HG03354 (cell line): ENCODE measurements at regions not wholly inside any gene's neighbourhood (a gene's known extent, or its start where the extent isn't known, plus 50 kb on each side); places are given as distances from the start of the nearest gene placed in this dataset.
"Not testable (repeated sequence)": the region's sequence is repeated elsewhere in the genome, so short reads cannot be mapped to it uniquely, and the experiment has no call there.

Source experiments
- ATAC-seq: cut with Tn5 transposase; IDR thresholded peaks from one replicate; pipeline ENCODE4 v1.9.1; 2021; ENCODE audit warnings: mild to moderate bottlenecking; ENCODE audit not compliant: unreplicated experiment, poor library complexity, severe bottlenecking

DNA sequence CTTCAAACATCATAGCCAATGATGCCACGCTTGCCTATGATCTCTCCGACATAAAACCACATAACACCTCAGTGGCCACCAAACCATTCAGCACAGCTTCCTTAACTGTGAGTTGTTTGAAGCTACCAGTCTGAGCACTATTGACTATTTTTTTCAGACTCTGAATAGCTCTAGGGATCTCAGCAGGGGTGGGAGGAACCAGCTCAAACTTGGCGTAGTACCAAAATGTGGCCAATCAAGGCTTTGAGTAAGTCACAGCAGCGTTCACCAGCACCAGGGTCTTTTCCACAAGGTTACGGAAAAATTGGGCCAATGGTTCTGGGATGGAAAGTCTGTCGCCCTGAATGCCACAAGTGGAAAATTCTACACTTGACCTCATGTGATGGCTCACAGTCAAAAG is 70.6 kb downstream of the SMPDL3A start:
- ATAC-seq: no peak

GRCh38 chr6:122861594-122861993 is 72.5 kb downstream of the SMPDL3A start:
- no peak for ATAC-seq

- no peak for ATAC-seq
Observed at GRCh38 chr6:122868137-122868536, 79.1 kb downstream of the SMPDL3A start.

- peak; percentile 86 for ATAC-seq
Observed at GRCh38 chr6:122869437-122870024, 80.5 kb downstream of the SMPDL3A start.

GRCh38 chr6:122871079-122871478 is 82.0 kb downstream of the SMPDL3A start:
- ATAC-seq: no peak

DNA sequence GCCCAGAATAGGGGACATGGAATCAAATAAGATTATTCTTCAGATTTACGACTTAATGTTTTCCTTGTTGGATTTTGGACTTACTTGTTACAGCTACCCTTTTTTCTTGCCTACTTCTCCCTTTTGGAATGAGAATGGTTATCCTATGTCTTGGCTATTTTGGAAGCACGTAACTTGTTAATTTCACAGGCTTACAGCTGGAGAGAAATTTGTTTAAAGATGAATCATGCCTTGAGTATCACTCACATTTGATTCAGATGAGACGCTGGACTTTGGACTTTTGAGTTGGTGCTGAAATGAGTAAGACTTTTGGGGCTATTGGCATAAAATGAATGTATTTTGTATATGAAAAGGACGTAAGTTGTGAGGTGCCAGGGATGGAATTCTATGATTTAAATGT is 83.3 kb downstream of the SMPDL3A start:
- ATAC-seq: no peak

DNA sequence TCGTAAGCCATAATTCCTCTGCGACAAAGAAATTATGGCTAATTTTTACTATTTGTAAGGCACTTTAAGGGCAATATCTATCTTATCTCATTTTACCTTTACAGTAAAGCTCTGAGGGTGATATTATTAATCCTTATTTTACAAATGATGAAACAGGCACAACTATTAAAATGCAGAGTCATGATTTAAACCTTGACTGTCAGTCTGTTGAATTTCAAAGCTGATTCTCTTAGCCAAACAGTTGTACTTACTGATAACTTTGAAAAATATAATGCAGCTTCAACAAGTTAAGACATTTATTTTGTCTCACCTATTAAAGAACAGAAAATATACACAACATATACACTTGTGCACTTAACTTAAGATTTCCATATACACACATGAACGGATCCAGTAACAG is 88.2 kb downstream of the SMPDL3A start:
- ATAC-seq: no peak

DNA sequence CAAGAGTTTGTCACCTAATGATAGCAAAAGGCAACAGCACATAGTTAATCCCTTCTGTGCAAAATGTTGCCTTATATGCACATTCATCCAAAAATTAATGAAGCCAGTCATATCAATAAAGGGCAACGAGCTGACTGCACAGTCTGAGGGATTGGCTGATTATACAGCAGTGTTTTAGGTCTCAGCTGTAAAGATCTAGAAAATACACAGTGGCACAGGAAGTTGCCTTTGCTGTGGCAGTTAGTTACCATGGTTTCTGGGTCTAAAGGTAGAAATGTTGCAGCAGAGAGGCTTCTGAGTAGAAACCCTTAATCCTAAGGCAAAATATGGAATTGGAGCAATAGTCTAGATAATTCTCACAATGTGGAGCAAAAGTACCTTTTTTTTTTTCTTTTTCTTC is 89.7 kb downstream of the SMPDL3A start:
- peak; percentile 62 for ATAC-seq

- no peak for ATAC-seq
Observed at GRCh38 chr6:122886481-122886880, 97.4 kb downstream of the SMPDL3A start.

DNA sequence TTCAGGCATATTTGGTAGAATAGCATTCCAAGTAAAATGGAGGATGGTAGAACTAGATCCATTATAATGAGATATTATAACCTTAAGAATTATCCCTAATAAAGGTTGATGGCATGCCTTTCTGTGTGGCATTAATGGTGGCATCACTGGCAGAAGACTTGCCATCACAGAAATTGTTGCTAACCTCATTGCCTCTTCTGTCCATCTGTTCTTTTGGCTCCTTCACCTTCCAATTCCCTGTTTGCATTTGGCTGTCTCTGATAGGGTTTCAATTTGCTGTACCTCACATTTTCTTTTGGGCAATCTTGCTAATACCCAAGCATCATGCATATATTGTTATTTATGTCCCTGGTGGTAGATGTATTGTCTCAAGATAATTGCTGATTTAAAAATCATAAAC is 98.9 kb downstream of the SMPDL3A start:
- ATAC-seq: no peak

- not testable (repeated sequence) for ATAC-seq
Observed at GRCh38 chr6:122888680-122889079, 99.6 kb downstream of the SMPDL3A start.

- no peak for ATAC-seq
Observed at GRCh38 chr6:122890250-122890649, 101.2 kb downstream of the SMPDL3A start.

DNA sequence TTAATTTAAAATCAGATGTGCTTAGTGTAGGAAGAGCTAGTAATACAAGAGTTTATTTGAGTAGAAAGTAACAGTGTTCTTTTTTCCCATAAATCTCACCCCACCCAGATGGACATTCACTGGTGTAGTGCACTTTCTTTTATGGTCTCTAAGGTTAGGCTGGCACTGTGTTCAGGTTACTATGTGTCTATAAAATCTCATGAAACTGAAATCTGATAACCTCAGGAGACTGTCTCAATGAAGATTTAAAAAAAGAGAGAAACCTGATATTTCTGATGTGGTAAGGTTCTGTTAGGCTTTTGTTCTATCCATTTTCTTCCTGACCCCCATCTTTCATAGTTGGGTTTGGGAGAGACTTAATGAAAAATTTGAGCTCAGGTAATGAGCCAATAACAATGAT is 101.2 kb upstream of the CLVS2 start:
- no peak for ATAC-seq

GRCh38 chr6:122902326-122902725 is 93.7 kb upstream of the CLVS2 start:
- no peak for ATAC-seq

GRCh38 chr6:122903266-122903915 is 92.6 kb upstream of the CLVS2 start:
- no peak for ATAC-seq

GRCh38 chr6:122904166-122904565 is 91.9 kb upstream of the CLVS2 start:
- ATAC-seq: no peak

GRCh38 chr6:122913558-122913957 is 82.5 kb upstream of the CLVS2 start:
- no peak for ATAC-seq

DNA sequence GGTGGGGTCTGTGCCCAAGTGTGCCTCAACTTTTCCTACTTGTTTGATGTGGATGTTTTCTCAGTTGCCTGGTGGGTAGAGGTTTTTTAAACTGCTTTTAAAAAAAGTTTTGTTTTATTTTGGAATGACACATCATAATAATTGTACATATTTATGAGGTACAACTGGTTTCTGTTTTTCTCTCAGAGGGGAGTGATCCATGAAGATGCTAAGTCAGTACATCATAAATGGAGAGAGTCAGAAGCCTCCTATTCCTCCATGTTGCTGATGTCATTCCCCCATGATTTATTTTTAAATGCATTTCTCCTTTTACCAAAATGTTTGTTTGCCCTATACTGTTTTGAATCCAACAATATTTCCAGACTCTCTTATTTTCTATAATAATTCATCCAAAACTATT is 77.3 kb upstream of the CLVS2 start:
- no peak for ATAC-seq

DNA sequence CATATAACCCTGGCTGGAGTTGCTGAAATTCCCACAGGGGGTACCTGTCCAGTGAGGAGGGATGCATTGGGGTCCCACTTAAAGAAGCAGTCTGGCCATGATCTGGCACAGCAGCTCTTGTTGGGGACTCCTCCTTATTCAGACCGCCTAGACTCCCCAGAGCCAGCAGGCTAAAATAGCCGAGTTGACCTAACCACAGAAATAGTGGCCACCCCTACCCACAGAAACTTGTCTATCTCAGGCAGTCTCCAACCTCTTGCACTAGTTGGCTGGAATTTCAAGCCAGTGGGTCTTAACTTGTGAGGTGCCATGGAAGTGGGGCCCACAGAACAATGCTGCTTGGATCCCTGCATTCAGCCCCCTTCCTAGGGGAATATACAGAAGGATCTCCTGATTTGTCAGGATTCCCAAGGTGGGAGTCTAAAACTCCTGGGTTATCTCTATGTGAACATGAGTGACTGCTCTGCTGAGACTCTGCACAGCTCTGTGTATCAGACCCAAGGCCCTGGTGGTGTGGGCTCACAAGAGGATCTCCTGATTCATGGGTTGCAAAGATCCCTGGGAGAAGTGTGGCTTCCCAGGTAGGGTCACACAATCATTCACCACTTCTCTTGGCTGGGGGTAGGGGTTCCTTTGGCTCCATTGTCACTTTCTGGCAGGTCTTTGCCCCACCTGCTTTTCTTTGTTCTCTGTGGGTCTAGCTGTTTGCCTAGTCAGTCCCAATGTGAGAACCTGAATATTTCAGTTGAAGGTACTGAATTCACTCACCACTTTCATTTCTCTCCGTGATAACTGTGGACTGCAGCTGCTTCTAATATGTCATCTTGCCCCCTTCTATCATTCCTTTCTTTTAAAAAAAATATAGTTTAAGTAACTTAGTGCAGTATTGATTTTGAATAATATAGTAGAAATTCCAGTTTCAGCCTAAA is 65.5 kb upstream of the CLVS2 start:
- ATAC-seq: peak; percentile 61

DNA sequence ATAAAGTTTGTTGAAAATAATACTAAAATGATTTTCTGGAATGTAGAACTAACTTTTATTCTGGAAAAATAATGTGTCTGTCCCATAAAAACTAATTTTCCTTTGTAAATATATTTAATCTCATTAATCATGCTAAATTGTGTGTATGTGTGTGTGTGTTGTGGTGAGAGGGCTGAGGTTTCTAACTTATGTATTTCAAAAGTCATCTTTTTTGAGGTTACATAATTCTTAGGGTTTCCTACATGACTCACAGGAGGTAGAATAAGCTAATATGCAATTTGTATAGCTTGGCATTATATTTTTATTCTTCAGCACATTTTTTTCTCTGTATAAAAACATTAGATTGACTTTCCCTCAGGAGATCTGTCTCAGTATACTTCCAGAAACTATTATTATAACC is 64.1 kb upstream of the CLVS2 start:
- no peak for ATAC-seq

GRCh38 chr6:122944936-122945335 is 51.1 kb upstream of the CLVS2 start:
- ATAC-seq: not testable (repeated sequence)
